ENCODE measurements at regions not wholly inside any gene's neighbourhood (a gene's known extent, or its start where the extent isn't known, plus 50 kb on each side); places are given as distances from the start of the nearest gene placed in this dataset.

- Histone ChIP-seq H3K27ac (ENCODE audit: low read depth in 1 of 2, low read length in 2 of 2) (no peak overlapping the region), H3K36me3 (ENCODE audit: control insufficient read depth in 4 of 4, insufficient read depth in 3 of 4, low read depth in 1 of 4, low read length in 3 of 4) (no peaks in the 10 kb centered on the region), H3K9ac (ENCODE audit: low read depth in 1 of 2, low read length in 2 of 2) (no peak overlapping the region), H3K27me3 (ENCODE audit: control insufficient read depth in 4 of 4, insufficient read depth in 4 of 4, low read length in 3 of 4) (no peaks in the 10 kb centered on the region), H3K4me3 (ENCODE audit: low read depth in 1 of 3, low read length in 3 of 3) (peak overlapping the region in 1 of 3 donors; percentile 20), H3K4me1 (ENCODE audit: control insufficient read depth in 4 of 4, insufficient read depth in 4 of 4, low read length in 3 of 4) (peaks cover 0 to 2% (median 0%) of the 10 kb centered on the region in 4 donors), H3K9me3 (ENCODE audit: control insufficient read depth in 4 of 4, low read length in 3 of 4) (no peaks in the 10 kb centered on the region)
- 35% methylated on average over 6 of the region's 6 CpGs for WGBS
- TF ChIP-seq RAD21 (IDR thresholded peaks at IDR 0.05), result no peak
- peak; percentile 60 for TF ChIP-seq SP1 (IDR thresholded peaks at IDR 0.05)
- TF ChIP-seq MAX (IDR thresholded peaks at IDR 0.05), result no peak
- TF ChIP-seq HNF4A (conservative IDR thresholded peaks at IDR 0.05), result peak; percentile 49 to 50
- no peak for TF ChIP-seq YY1 (IDR thresholded peaks at IDR 0.05)
- TF ChIP-seq ATF3 (IDR thresholded peaks at IDR 0.05), result no peak
- no peak for TF ChIP-seq HNF4G (IDR thresholded peaks at IDR 0.05)
- TF ChIP-seq RXRA (IDR thresholded peaks at IDR 0.05), result peak in 1 of 2 donors; percentile 23
- no peak for TF ChIP-seq EGR1 (IDR thresholded peaks at IDR 0.05; ENCODE audit: low read depth in 2 of 2)
- DNase-seq (ENCODE audit: low spot score), result no peak
Measured at GRCh38 chr7:46024263-46024916, 103.3 kb upstream of the IGFBP3 start.

- H3K4me1 ChIP-seq (ENCODE audit: control insufficient read depth in 4 of 4, insufficient read depth in 4 of 4, low read length in 3 of 4), result peaks cover 0 to 2% (median 0%) of the 10 kb centered on the region in 4 donors
- H3K27ac ChIP-seq (ENCODE audit: low read depth in 1 of 2, low read length in 2 of 2), result no peak overlapping the region
- DNase-seq (ENCODE audit: low spot score), result no peak
- no peaks in the 10 kb centered on the region for H3K9me3 ChIP-seq (ENCODE audit: control insufficient read depth in 4 of 4, low read length in 3 of 4)
- H3K27me3 ChIP-seq (ENCODE audit: control insufficient read depth in 4 of 4, insufficient read depth in 4 of 4, low read length in 3 of 4), result no peaks in the 10 kb centered on the region
- H3K9ac ChIP-seq (ENCODE audit: low read depth in 1 of 2, low read length in 2 of 2), result no peak overlapping the region
- 92% methylated on average over 2 of the region's 2 CpGs for WGBS
- H3K36me3 ChIP-seq (ENCODE audit: control insufficient read depth in 4 of 4, insufficient read depth in 3 of 4, low read depth in 1 of 4, low read length in 3 of 4), result no peaks in the 10 kb centered on the region
- TF ChIP-seq NR2F2 (IDR thresholded peaks at IDR 0.05) (no peak), FOXA1 (IDR thresholded peaks at IDR 0.05) (no peak), EGR1 (IDR thresholded peaks at IDR 0.05; ENCODE audit: low read depth in 2 of 2) (no peak), RAD21 (IDR thresholded peaks at IDR 0.05) (no peak), HNF4A (conservative IDR thresholded peaks at IDR 0.05) (no peak), REST (IDR thresholded peaks at IDR 0.05) (no peak), HNF4G (IDR thresholded peaks at IDR 0.05) (no peak), YY1 (IDR thresholded peaks at IDR 0.05) (no peak), ATF3 (IDR thresholded peaks at IDR 0.05) (no peak), CTCF (IDR thresholded peaks at IDR 0.05; ENCODE audit: low read depth, low read length, missing input control) (no peak), SP1 (IDR thresholded peaks at IDR 0.05) (no peak), GABPA (IDR thresholded peaks at IDR 0.05 in 1 of 2, conservative IDR thresholded peaks at IDR 0.05 in 1 of 2) (no peak), TAF1 (conservative IDR thresholded peaks at IDR 0.05) (no peak), JUND (IDR thresholded peaks at IDR 0.05) (no peak), MAX (IDR thresholded peaks at IDR 0.05) (no peak), FOXA2 (IDR thresholded peaks at IDR 0.05) (no peak), RXRA (IDR thresholded peaks at IDR 0.05) (no peak), ZBTB33 (IDR thresholded peaks at IDR 0.05) (no peak)
- H3K4me3 ChIP-seq (ENCODE audit: low read depth in 1 of 3, low read length in 3 of 3), result no peak overlapping the region
Measured at GRCh38 chr7:46022397-46022796, 101.3 kb upstream of the IGFBP3 start.

All from liver (tissue), 8 donors.